ENCODE measurements at regions not wholly inside any gene's neighbourhood (a gene's known extent, or its start where the extent isn't known, plus 50 kb on each side); places are given as distances from the start of the nearest gene placed in this dataset.

- Histone ChIP-seq H3K27ac (ENCODE audit: low read depth in 1 of 2, low read length in 2 of 2) (no peak overlapping the region), H3K4me2 (replicated peaks; ENCODE audit: extremely low read depth, low read length, poor library complexity, severe bottlenecking) (no peak overlapping the region), H3K9me3 (replicated peaks in 1 of 2; ENCODE audit: control insufficient read depth in 1 of 2, insufficient read depth in 1 of 2, low read length in 2 of 2) (no peaks in the 10 kb centered on the region), H3K4me3 (replicated peaks in 1 of 3; ENCODE audit: low read depth in 2 of 3, low read length in 3 of 3) (no peak overlapping the region), H4K20me1 (ENCODE audit: insufficient read depth, low read length) (no peaks in the 10 kb centered on the region), H3K79me2 (ENCODE audit: insufficient read depth, low read length) (no peaks in the 10 kb centered on the region), H2AFZ (ENCODE audit: insufficient read depth, low read depth, low read length, poor library complexity, severe bottlenecking) (no peak overlapping the region), H3K9ac (ENCODE audit: insufficient read depth, low read length, poor library complexity, severe bottlenecking) (no peak overlapping the region), H3K36me3 (replicated peaks in 1 of 2; ENCODE audit: control insufficient read depth in 1 of 2, insufficient read depth in 2 of 2, low read length in 2 of 2) (no peaks in the 10 kb centered on the region), H3K4me1 (ENCODE audit: control insufficient read depth in 1 of 2, insufficient read depth in 2 of 2, low read length in 2 of 2) (no peaks in the 10 kb centered on the region), H3K27me3 (ENCODE audit: control insufficient read depth in 2 of 2, insufficient read depth in 2 of 2, low read length in 2 of 2) (no peaks in the 10 kb centered on the region)
- intact Hi-C loops (cut with micrococcal nuclease) = no loop called here
- no peak for DNase-seq
- WGBS (ENCODE audit: insufficient coverage) = 90% methylated on average over 3 of the region's 3 CpGs
- Mint-ChIP-seq H3K9me3 (peaks cover 0 to 4% (median 0%) of the 10 kb centered on the region in 7 donors), H3K27me3 (ENCODE audit: low read depth in 3 of 3) (peaks cover 2 to 4% (median 4%) of the 10 kb centered on the region in 3 donors), H3K27ac (no peak overlapping the region), H3K4me3 (no peak overlapping the region), H3K36me3 (no peaks in the 10 kb centered on the region), H3K4me1 (peaks cover 3% of the 10 kb centered on the region)
- TF ChIP-seq, protein P1, sequence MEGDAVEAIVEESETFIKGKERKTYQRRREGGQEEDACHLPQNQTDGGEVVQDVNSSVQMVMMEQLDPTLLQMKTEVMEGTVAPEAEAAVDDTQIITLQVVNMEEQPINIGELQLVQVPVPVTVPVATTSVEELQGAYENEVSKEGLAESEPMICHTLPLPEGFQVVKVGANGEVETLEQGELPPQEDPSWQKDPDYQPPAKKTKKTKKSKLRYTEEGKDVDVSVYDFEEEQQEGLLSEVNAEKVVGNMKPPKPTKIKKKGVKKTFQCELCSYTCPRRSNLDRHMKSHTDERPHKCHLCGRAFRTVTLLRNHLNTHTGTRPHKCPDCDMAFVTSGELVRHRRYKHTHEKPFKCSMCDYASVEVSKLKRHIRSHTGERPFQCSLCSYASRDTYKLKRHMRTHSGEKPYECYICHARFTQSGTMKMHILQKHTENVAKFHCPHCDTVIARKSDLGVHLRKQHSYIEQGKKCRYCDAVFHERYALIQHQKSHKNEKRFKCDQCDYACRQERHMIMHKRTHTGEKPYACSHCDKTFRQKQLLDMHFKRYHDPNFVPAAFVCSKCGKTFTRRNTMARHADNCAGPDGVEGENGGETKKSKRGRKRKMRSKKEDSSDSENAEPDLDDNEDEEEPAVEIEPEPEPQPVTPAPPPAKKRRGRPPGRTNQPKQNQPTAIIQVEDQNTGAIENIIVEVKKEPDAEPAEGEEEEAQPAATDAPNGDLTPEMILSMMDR (IDR thresholded peaks at IDR 0.05) = no peak
These were observed 56.3 kb upstream of the ZNF92 start for GRCh38 chr7:65317372-65317771.

DNA sequence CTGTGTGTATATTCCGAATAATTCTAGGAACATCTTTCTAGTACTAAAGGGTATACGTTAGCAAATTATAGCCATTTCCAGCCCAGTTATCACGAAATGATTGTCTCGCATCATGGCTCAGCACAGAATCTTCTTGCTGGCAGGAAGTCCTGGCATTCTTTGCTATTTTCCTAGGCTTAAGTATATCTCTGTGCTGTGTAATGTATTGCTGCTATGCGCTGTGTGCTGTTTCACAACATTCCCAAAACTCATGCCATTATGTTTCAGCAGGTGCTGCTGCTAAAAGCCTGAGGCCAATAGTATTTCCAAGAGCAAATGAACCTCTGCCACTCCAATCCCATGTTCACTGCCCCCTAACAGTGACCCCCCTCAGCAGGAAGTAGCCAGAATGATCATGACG lies 62.9 kb upstream of the ZNF92 start:
- Mint-ChIP-seq H3K4me1 (no peaks in the 10 kb centered on the region), H3K36me3 (no peaks in the 10 kb centered on the region), H3K9me3 (no peaks in the 10 kb centered on the region), H3K4me3 (no peak overlapping the region), H3K27ac (no peak overlapping the region), H3K27me3 (ENCODE audit: low read depth in 3 of 3) (peaks cover 0 to 3% (median 2%) of the 10 kb centered on the region in 3 donors)
- TF ChIP-seq, protein P1 (IDR thresholded peaks at IDR 0.05) = no peak
- Histone ChIP-seq H3K4me3 (replicated peaks in 1 of 3; ENCODE audit: low read depth in 2 of 3, low read length in 3 of 3) (no peak overlapping the region), H3K36me3 (replicated peaks in 1 of 2; ENCODE audit: control insufficient read depth in 1 of 2, insufficient read depth in 2 of 2, low read length in 2 of 2) (no peaks in the 10 kb centered on the region), H3K79me2 (ENCODE audit: insufficient read depth, low read length) (no peaks in the 10 kb centered on the region), H3K27ac (ENCODE audit: low read depth in 1 of 2, low read length in 2 of 2) (no peak overlapping the region), H3K4me1 (ENCODE audit: control insufficient read depth in 1 of 2, insufficient read depth in 2 of 2, low read length in 2 of 2) (no peaks in the 10 kb centered on the region), H3K4me2 (replicated peaks; ENCODE audit: extremely low read depth, low read length, poor library complexity, severe bottlenecking) (no peak overlapping the region), H3K9ac (ENCODE audit: insufficient read depth, low read length, poor library complexity, severe bottlenecking) (no peak overlapping the region), H2AFZ (ENCODE audit: insufficient read depth, low read depth, low read length, poor library complexity, severe bottlenecking) (no peak overlapping the region), H3K27me3 (ENCODE audit: control insufficient read depth in 2 of 2, insufficient read depth in 2 of 2, low read length in 2 of 2) (no peaks in the 10 kb centered on the region), H4K20me1 (ENCODE audit: insufficient read depth, low read length) (no peaks in the 10 kb centered on the region), H3K9me3 (replicated peaks in 1 of 2; ENCODE audit: control insufficient read depth in 1 of 2, insufficient read depth in 1 of 2, low read length in 2 of 2) (no peaks in the 10 kb centered on the region)
- no peak for DNase-seq
- intact Hi-C loops (cut with micrococcal nuclease) = no loop called here
- WGBS (ENCODE audit: insufficient coverage) = 100% methylated on average over 4 of the region's 6 CpGs
